GM23248 (cell line): ENCODE measurements at regions not wholly inside any gene's neighbourhood (a gene's known extent, or its start where the extent isn't known, plus 50 kb on each side); places are given as distances from the start of the nearest gene placed in this dataset.

Experiments used
- EZH2 ChIP-seq: fragments of 200-600 bp; sonication (generic); IDR thresholded peaks from 2 replicates; pipeline ENCODE4 v1.6.1; 2018; ENCODE audit warnings: antibody characterized with exemption, mild to moderate bottlenecking; ENCODE audit not compliant: insufficient read depth, poor library complexity, severe bottlenecking
- EZH2phosphoT487 ChIP-seq: fragments of 200-600 bp; sonication (generic); IDR thresholded peaks from 2 replicates; pipeline ENCODE4 v1.6.1; 2018; ENCODE audit warnings: antibody characterized with exemption, moderate library complexity, mild to moderate bottlenecking, low read depth; ENCODE audit not compliant: insufficient read depth

GRCh38 chr4:53786632-53787031, 195.3 kb upstream of the LNX1 start:
- TF ChIP-seq EZH2 = no peak
- TF ChIP-seq EZH2phosphoT487 = no peak
